HG03045 (cell line): ENCODE measurements at regions not wholly inside any gene's neighbourhood (a gene's known extent, or its start where the extent isn't known, plus 50 kb on each side); places are given as distances from the start of the nearest gene placed in this dataset.

Source experiments
- ATAC-seq: cut with Tn5 transposase; IDR thresholded peaks from one replicate; pipeline ENCODE4 v1.9.1; 2021; ENCODE audit warnings: mild to moderate bottlenecking, moderate library complexity; ENCODE audit not compliant: unreplicated experiment

DNA sequence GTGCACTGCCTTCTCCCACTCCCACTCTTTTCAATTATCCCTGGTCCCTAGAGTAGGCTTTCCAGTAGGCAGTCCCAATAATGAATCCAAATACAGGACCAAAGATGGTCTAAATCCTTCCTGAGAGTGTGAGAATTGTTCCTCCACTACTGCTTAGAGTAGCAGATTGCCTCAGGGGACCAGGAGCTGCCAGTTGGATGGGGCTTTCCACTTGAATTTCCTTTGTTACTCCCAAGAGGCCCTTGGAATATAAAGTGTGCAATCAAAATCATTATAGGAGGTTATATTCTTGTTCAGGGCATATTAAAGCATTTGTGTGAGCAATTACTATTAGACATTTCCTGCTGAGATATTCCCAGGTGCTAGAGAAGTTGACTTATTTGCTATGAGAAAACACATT is 156.6 kb upstream of the TLL1 start:
- no peak for ATAC-seq

DNA sequence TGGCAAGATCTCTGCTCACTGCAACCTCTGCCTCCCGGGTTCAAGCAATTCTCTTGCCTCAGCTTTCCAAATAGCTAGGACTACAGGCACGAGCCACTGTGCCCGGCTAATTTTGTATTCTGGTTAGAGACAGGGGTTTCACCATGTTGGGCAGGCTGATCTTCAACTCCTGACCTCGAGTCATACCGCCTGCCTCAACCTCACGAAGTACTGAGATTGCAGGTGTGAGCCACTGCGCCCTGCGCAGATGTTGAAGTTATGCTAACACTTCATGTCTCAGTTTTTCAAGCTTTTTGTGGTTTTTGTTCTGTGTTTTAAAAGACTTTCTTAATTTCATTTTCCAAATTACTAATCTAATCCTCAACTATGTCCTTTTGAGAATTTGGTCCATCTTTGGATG is 154.4 kb upstream of the TLL1 start:
- ATAC-seq = no peak

DNA sequence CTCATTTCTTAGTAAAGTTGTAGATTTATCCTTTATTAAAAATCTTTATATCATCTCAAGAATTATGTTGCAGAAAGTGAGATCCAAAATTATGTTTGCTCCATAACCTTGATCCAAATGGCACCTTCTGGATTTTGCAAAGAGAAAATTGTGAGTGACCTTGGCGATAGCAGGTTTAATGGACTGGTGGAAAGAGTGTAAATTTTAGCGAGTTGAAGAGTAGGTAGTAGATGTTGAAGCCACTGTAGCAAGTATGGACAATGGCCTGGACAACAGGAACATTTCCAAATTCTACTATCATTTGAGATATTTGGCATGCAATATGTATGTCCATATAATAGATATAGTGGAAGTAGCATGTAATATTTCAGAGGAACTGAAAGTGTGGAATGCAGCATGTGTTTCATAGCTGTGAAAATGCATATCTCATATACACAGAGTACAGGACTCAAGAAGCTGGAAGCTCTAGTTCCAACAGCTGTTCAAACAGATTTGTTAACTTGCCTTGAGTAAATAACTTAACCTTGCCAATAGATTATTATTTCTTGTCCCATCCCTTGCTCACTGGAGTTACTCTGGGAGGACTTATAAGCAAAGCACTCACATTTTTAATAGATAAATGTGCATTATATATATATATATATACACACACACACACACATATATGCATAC is 152.5 kb upstream of the TLL1 start:
- ATAC-seq = no peak

DNA sequence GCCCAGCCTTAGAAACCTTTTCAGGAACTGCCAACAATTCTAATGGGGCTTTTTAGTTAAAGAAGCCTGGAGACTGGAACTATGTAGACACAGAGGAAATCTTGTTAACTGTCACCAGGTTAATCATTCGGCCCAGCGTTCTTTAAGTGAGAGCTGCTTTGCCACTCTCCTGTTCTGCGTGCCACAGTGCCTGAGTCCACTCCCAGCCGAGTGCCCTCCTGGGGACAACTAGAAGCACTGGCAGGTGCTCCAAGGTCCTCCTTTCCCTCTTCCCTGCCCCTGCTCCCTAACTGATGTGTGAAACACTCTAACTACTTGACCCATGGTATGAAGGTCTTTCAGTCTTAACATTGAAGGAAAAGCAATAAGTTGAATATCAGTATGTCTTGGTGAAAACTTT is 151.2 kb upstream of the TLL1 start:
- ATAC-seq = no peak

DNA sequence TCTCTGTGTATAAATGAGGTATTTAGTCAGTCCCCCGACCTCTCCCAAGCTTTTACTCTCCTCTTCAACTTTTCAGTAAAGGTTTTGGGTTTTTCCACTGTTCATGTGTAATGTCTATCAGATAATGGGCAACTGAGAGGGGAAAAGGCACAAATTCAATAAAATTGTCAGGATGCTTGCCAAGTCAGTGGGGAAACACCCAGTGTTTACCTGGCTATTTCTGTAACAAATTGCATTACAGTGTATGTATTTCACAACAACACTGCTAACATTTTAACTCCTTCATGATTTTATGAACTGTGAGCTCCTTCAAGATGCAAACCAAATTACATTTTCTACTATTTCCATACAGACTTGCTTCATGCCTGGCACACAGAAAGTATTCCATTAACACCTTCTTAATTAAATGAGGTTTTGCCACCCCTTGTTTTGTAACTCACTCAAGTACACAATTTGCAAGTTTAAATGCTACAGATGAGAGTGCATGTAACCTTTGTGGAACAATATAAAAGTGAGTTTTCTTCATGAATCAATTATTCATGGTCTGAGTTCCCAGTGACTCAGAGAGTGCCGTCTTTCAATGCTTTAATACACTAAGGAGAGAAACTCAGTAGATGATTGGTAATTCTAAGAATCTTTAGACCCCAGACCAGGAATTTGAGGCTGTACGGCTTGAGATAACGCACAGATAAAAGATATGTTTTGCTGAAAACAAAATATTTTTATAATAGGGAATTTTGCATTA is 149.8 kb upstream of the TLL1 start:
- no peak for ATAC-seq

DNA sequence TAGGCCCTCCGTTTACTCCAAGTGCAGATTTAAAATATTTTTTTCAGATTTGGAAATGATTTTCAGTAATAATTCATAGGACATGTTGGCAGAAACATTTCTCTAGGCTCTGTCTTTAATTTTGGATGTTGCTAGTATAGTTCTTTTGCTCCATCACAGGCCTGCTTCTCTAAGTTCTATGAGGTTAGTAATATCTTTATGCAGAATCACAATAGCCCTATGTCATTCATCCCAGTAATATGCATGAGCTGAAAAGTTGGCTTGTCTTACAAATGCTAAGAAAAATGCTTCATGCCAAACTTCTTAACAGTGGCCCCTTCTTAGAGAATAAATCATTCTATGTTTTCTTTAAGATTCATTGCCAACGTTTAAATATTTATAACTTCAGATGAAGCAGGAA is 148.3 kb upstream of the TLL1 start:
- no peak for ATAC-seq

DNA sequence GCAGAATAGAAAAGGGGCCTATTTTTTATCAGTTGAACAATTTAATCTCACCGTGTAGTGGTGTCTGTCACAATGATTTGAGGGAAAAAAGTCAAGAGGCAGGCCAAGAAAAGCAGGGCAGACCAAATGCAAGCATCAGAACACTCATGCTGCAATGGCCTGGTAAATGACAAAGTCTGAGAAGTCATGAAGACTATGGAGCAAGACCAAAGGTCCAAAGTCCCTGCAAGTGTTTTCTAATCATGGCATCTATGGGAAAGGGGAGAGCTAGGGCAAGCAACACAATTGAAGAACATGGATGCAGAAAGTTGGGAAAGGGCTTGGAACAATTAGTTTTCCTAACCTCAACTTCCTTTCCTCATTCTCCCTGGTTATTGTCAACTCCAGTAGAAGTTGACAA is 147.7 kb upstream of the TLL1 start:
- ATAC-seq = no peak

DNA sequence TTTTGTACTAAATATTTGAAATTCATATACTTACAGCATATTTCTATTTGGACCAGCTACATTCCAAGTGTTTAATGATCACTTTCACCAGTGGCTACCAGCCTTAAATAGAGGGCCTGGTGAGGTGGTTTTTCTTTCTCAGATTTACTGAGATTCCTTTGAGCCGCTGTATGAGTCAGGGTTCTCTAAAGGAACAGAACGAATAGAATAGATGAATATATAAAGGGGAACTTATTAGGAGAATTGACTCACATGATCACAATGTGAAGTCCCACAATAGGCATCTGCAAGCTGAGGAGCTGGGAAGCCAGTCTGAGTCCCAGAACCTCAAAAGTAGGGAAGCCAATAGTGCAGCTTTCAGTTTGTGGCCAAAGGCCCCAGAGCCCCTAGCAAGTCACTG is 146.2 kb upstream of the TLL1 start:
- no peak for ATAC-seq

DNA sequence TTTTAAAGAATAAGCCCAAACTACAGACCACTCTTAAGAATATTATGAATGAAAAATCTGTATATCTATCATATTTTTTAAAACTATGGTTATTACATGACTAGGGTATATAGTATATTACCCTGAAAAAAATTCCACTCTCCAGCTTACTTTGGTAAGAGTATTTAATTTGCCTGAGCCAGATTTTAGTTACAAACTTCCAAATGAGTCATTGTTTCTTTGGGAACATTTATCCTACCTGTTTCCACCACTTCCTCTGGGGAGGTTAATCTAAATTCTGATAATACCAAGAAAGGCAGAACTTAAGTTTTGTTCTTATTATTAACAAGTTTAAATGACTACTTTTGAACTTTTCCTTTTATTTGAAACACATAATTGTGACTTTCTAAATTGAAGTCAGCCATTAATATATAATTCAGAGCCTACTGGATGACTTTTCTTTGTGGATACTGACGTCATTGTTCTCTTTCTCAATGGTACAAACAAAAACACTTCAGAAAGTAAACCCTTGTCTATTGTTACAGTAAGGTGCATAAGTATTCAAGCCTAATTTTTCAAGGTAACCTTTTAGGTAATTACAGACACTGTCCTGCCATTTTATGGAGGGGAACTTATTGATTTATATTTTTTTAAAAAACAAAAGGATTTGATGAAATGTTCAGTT is 135.6 kb upstream of the TLL1 start:
- ATAC-seq = no peak

DNA sequence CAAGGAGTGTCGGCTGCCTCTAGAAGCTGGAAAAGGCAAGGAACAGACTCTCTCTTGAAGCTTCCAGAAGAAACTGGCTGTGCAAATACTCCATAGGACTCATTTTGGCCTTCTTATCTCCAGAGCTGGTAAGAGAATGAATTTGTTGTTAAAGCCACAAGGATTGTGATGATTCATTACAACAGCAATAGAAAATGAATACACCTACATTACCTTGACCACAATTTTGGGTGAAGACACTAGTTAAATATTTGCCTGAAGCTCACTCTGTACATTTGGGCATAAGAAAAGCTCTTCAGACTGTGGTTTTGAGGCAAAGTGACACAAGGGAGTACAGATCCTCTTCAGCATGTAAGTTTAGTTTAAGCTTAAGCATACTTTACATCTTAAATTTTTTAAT is 134.5 kb upstream of the TLL1 start:
- no peak for ATAC-seq

DNA sequence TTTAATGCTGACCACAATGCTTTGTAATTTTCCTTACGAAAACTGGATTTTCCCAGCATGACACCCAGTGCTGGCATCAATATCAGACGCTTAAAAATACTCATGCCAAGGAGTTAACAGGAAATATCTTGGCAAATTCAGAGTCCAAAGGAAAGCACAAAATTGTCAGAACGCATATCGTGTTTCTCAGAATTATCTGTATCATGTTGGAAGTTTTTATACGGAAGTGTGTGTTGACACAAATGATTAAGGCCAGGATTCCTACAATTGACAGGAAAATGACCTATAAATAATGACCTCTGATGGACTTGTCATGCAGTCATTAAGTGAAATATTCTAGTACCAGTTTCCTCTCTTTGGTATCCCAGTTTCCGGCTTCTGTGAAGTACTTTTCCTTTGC is 132.1 kb upstream of the TLL1 start:
- ATAC-seq = no peak

DNA sequence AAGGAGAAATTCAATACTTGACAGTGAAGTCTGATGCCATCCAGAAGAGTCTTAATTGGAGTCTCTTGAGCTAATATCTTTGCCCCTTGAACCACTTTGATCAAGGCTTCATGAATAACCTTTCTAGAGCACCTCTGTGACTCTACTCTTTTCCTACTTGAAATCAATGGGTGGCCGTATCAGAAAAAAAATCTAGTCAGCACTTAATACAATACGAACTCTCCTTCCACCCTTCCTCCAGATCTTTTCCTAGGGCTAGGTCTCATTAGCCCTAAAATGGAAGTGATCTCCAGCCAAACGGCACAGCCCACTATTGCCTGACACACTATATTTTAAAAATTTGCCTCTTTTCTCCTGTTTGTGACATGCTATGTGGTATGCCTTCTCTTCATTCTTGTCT is 129.6 kb upstream of the TLL1 start:
- no peak for ATAC-seq

DNA sequence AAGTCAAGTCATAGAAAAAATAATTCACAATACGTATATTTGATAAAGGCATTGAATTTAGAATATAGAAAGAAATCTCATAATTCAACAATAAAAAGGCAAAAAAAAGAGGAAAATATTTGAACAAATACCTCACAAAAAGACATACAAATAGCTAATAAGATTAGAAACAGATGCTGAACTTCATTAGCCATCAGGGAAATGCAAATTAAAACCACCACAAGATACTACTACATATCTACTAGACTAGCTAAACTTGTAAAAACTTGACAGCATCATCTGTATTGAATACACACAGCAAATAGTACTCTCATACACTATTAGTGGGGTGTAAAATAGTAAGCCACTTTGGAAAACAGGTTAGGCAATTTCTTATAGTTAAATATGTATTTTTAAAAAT is 128.7 kb upstream of the TLL1 start:
- ATAC-seq = no peak

DNA sequence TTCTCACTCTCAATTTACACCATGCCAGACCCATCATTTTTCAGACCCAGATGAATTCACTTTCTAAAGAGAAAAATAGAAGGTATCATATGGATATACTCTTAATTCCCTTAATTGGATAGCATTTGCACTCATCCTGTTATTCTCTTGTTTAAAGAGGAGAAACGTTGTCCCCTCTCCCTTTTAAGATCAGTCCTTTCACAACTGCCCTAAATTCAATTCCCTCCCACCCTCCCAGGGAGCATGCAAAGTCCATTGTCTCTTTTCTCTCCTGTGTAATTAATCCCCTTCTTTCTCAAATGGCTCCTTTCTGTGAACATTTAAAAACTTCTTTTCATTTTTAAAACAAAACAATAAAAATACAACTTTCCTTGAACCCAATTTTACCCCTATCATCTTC is 124.7 kb upstream of the TLL1 start:
- ATAC-seq = no peak

DNA sequence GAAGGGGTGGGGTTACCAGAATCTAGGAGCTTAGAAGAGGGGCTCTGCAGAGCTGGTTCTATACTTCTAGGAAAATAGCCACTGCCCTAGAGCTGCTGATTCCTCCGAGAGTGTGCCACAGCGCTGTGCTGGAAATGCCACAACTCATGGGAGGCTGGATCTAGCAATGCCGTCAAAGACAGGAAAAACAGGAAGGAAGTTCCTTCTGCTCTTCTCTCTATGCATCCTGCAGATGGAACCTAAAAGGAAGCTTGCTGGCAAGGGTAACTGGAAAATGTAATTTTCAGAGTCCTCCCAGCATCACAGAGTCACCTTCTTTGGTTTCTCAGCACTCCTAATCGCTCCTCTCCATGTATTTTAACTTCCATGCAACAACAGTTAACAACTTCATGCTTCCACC is 121.2 kb upstream of the TLL1 start:
- ATAC-seq = no peak

DNA sequence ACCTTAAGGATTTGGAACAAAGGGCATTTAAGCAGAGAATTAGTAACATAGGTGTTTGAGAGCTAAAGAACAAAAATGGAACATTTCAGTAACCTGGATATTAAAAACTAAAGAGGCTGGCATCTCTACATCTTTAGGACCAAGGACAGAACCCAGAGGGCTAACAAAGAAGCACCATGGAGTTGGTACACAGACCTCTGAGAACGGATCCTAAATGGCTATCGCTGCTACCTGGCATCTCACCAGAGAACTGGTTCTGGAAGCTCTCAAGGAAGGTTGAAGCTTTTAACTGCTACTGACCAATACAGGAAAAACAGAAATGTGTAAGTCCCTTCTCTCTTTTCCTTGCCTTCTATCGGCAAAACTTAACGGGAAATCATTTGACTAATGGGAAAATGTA is 118.4 kb upstream of the TLL1 start:
- no peak for ATAC-seq

DNA sequence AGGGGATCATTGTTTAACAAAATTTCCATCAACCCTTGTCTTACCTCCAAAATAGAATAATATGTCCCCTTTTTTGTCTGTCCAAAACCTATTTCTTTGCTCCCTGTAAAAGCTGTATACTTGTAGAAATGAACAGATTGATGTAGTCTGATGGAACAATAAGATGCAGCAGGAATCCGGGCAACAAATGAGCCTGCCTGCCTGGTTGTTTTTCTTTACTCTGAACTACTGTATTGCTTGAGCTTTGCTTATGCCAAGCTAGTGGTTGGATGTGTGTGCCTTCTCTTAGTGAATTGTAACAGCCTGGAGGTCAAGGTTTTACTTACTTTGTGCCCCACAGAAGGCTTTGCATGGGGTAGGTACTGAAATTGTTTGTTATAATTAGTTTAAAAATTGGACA is 116.2 kb upstream of the TLL1 start:
- ATAC-seq = no peak

DNA sequence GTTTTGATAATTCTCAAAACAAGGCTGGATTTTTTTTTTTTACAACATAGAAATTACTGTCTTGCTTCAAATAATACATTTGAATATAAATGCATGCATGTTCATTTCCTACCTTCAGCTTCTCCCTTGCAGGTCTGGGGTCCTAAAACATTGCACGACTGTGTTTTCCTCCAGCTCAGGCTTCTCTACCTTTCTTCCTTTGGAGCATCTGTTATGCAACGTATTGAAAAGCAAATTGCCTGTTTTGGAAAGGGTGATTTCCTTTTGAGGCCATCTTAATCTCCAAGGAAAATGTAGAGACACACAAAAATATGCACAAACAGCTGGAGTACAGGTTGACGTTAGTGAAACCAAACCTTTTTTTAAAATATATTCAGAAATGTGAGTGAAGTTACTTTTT is 115.6 kb upstream of the TLL1 start:
- ATAC-seq = no peak

DNA sequence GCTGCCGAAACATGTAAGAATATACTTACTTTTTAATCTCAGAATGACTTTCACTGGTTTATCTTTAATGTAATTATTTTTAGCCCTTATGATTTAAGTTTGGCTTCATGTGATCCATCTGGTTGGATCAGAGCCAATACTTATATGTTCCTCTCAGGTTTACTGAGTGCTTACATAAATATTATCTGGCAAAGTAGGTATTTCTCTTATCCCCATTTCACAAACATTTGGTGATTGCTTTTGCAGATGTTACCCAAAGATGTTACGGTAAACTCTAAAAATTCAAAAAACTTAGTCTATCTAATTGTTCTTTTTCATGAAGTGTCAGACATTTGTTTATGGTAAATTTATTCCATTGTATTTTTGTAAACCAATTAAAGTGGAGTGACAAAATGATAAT is 115.0 kb upstream of the TLL1 start:
- no peak for ATAC-seq

DNA sequence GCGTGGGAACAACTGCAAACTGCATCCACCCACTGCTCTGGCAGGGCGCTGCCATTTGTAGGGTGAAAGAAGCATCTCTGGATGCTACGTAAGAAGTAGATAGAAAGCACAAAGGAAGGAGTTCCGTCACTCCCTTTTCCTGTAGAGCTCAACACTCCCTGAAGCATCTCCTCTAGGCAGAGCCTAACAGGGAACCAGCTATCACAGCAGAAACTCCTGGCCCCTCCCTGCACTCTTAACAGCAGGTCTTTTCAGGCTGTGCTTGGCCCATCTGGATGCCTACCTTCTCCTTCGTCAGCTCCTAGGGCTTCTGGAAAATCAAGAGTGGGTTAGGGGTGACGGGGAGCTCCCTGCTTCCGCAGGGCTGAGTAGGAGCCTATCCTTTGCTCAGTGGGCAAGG is 112.9 kb upstream of the TLL1 start:
- ATAC-seq = no peak

DNA sequence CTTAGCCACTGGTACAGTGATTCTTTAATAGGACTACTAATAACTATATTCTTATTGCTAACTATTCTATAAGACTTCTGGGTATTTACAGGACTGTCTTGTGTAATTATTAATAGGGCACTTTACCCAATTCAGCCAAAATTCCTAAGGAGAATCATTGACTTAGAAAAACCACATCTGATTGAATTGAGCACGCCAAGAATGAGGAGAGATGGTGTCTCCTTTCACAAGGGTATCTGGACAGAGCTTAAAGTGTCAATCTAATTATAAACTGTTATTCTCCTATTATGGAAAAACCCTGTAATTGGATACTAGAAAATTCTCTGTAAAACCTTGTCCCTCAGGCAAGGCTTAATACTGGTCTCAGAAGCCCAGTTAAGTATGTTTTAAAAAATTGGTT is 111.1 kb upstream of the TLL1 start:
- ATAC-seq = no peak

DNA sequence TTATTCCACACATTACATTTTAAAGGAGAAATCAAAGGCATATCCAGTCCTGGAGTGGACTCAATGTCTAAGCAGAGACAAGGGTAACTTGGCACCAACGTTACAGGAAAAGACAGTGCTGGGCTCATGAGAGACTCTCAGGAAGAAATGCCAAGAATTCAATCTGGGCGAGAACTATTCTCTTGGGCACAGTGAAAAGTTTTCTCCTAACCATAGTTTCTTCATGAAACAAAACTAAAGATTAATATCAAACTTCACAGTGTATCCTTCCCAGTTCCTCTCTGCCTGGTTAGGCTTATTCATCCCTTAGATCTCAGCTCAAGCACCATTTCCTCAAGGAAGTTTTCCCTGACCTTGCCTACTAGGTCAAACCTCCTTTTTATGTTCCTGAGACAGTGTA is 109.4 kb upstream of the TLL1 start:
- ATAC-seq = no peak
